Glutamatergic neuron (in vitro differentiated cells): ENCODE measurements at regions not wholly inside any gene's neighbourhood (a gene's known extent, or its start where the extent isn't known, plus 50 kb on each side); places are given as distances from the start of the nearest gene placed in this dataset.

Source experiments
- DNase-seq: peaks from one replicate; pipeline ENCODE4 v3.0.0; 2022
- H3K27ac Mint-ChIP-seq: one replicate; pipeline ENCODE4 v1.8.0; 2020; ENCODE audit warnings: mild to moderate bottlenecking, mixed read lengths, inconsistent platforms; ENCODE audit not compliant: unreplicated experiment
- H3K27me3 Mint-ChIP-seq: one replicate; pipeline ENCODE4 v1.8.0; 2020; ENCODE audit warnings: mild to moderate bottlenecking, moderate library complexity, mixed read lengths, inconsistent platforms; ENCODE audit not compliant: unreplicated experiment
- H3K36me3 Mint-ChIP-seq: one replicate; pipeline ENCODE4 v1.8.0; 2020; ENCODE audit warnings: mild to moderate bottlenecking, mixed read lengths, inconsistent platforms; ENCODE audit not compliant: unreplicated experiment
- H3K4me1 Mint-ChIP-seq: one replicate; pipeline ENCODE4 v1.8.0; 2020; ENCODE audit warnings: mild to moderate bottlenecking, low read depth, mixed read lengths, inconsistent platforms; ENCODE audit not compliant: unreplicated experiment
- H3K4me3 Mint-ChIP-seq: one replicate; pipeline ENCODE4 v1.8.0; 2020; ENCODE audit warnings: mild to moderate bottlenecking, mixed read lengths, inconsistent platforms; ENCODE audit not compliant: unreplicated experiment
- H3K9me3 Mint-ChIP-seq: one replicate; pipeline ENCODE4 v1.8.0; 2020; ENCODE audit warnings: mild to moderate bottlenecking, moderate library complexity, mixed read lengths, inconsistent platforms; ENCODE audit not compliant: unreplicated experiment
- CTCF ChIP-seq: fragments of 200-600 bp; sonication (generic); IDR thresholded peaks from one replicate; pipeline ENCODE4 v1.5.0; 2021; ENCODE audit not compliant: partially characterized antibody, unreplicated experiment

- Mint-ChIP-seq H3K27me3 (no peaks in the 10 kb centered on the region), H3K4me3 (no peak overlapping the region), H3K9me3 (no peaks in the 10 kb centered on the region), H3K36me3 (no peaks in the 10 kb centered on the region), H3K27ac (no peak overlapping the region), H3K4me1 (peaks cover 8% of the 10 kb centered on the region)
- TF ChIP-seq CTCF: no peak
- no peak for DNase-seq
These were observed 345.4 kb downstream of the KCNRG start for GRCh38 chr13:50360637-50361036.

- peaks cover 8% of the 10 kb centered on the region for H3K4me1 Mint-ChIP-seq
- H3K36me3 Mint-ChIP-seq: no peaks in the 10 kb centered on the region
- no peaks in the 10 kb centered on the region for H3K27me3 Mint-ChIP-seq
- no peak for DNase-seq
- no peak for TF ChIP-seq CTCF
- H3K9me3 Mint-ChIP-seq: no peaks in the 10 kb centered on the region
- H3K4me3 Mint-ChIP-seq: no peak overlapping the region
- H3K27ac Mint-ChIP-seq: no peak overlapping the region
These were observed 346.0 kb downstream of the KCNRG start for GRCh38 chr13:50361282-50361681.

GRCh38 chr13:50365408-50366391 is 350.5 kb downstream of the KCNRG start:
- no peak overlapping the region for H3K4me3 Mint-ChIP-seq
- no peaks in the 10 kb centered on the region for H3K9me3 Mint-ChIP-seq
- DNase-seq: no peak
- no peaks in the 10 kb centered on the region for H3K4me1 Mint-ChIP-seq
- H3K36me3 Mint-ChIP-seq: no peaks in the 10 kb centered on the region
- H3K27me3 Mint-ChIP-seq: no peaks in the 10 kb centered on the region
- H3K27ac Mint-ChIP-seq: no peak overlapping the region
- TF ChIP-seq CTCF: no peak

- H3K4me3 Mint-ChIP-seq: no peak overlapping the region
- no peaks in the 10 kb centered on the region for H3K36me3 Mint-ChIP-seq
- H3K27ac Mint-ChIP-seq: no peak overlapping the region
- no peaks in the 10 kb centered on the region for H3K27me3 Mint-ChIP-seq
- DNase-seq: no peak
- peaks cover 5% of the 10 kb centered on the region for H3K4me1 Mint-ChIP-seq
- no peaks in the 10 kb centered on the region for H3K9me3 Mint-ChIP-seq
- TF ChIP-seq CTCF: no peak
These were observed 351.4 kb downstream of the KCNRG start for GRCh38 chr13:50366488-50367174.

- H3K36me3 Mint-ChIP-seq: no peaks in the 10 kb centered on the region
- H3K27me3 Mint-ChIP-seq: no peaks in the 10 kb centered on the region
These were observed 354.4 kb downstream of the KCNRG start for GRCh38 chr13:50369646-50370045.

More at GRCh38 chr13:50369646-50370045, 354.4 kb downstream of the KCNRG start:
- H3K4me1 Mint-ChIP-seq: peaks cover 6% of the 10 kb centered on the region
- H3K9me3 Mint-ChIP-seq: no peaks in the 10 kb centered on the region
- no peak for TF ChIP-seq CTCF
- no peak overlapping the region for H3K4me3 Mint-ChIP-seq
- no peak for DNase-seq
- no peak overlapping the region for H3K27ac Mint-ChIP-seq
